ENCODE measurements at regions not wholly inside any gene's neighbourhood (a gene's known extent, or its start where the extent isn't known, plus 50 kb on each side); places are given as distances from the start of the nearest gene placed in this dataset.
"Not testable (repeated sequence)": the region's sequence is repeated elsewhere in the genome, so short reads cannot be mapped to it uniquely, and the experiment has no call there.

GRCh38 chr10:33710006-33710405, 375.5 kb upstream of the NRP1 start:
- Mint-ChIP-seq H3K4me3 (no peak overlapping the region), H3K9me3 (peaks cover 3% of the 10 kb centered on the region), H3K27ac (no peak overlapping the region), H3K4me1 (no peaks in the 10 kb centered on the region), H3K27me3 (no peaks in the 10 kb centered on the region), H3K36me3 (no peaks in the 10 kb centered on the region)
- no peak for ATAC-seq

GRCh38 chr10:33709008-33709753, 374.7 kb upstream of the NRP1 start:
- H3K9me3 Mint-ChIP-seq = peaks cover 3% of the 10 kb centered on the region
- no peak overlapping the region for H3K27ac Mint-ChIP-seq
- H3K4me1 Mint-ChIP-seq = no peaks in the 10 kb centered on the region
- no peak overlapping the region for H3K4me3 Mint-ChIP-seq
- ATAC-seq = no peak
- H3K36me3 Mint-ChIP-seq = no peaks in the 10 kb centered on the region
- H3K27me3 Mint-ChIP-seq = no peaks in the 10 kb centered on the region

- no peak overlapping the region for H3K4me3 Mint-ChIP-seq
- no peaks in the 10 kb centered on the region for H3K36me3 Mint-ChIP-seq
- H3K27me3 Mint-ChIP-seq = no peaks in the 10 kb centered on the region
- H3K4me1 Mint-ChIP-seq = no peaks in the 10 kb centered on the region
- no peak for ATAC-seq
- H3K27ac Mint-ChIP-seq = no peak overlapping the region
- peaks cover 3% of the 10 kb centered on the region for H3K9me3 Mint-ChIP-seq
Observed at GRCh38 chr10:33708561-33708960, 374.1 kb upstream of the NRP1 start.

- no peaks in the 10 kb centered on the region for H3K27me3 Mint-ChIP-seq
- no peaks in the 10 kb centered on the region for H3K9me3 Mint-ChIP-seq
- H3K27ac Mint-ChIP-seq = no peak overlapping the region
Observed at GRCh38 chr10:33706746-33707145, 372.3 kb upstream of the NRP1 start.

GRCh38 chr10:33706191-33706590, 371.7 kb upstream of the NRP1 start:
- Mint-ChIP-seq H3K4me3 (no peak overlapping the region), H3K4me1 (no peaks in the 10 kb centered on the region), H3K27me3 (no peaks in the 10 kb centered on the region), H3K36me3 (no peaks in the 10 kb centered on the region), H3K9me3 (no peaks in the 10 kb centered on the region), H3K27ac (no peak overlapping the region)
- ATAC-seq = no peak

More at GRCh38 chr10:33706746-33707145, 372.3 kb upstream of the NRP1 start:
- H3K4me1 Mint-ChIP-seq = no peaks in the 10 kb centered on the region
- no peaks in the 10 kb centered on the region for H3K36me3 Mint-ChIP-seq
- no peak for ATAC-seq
- H3K4me3 Mint-ChIP-seq = no peak overlapping the region

- no peak overlapping the region for H3K4me3 Mint-ChIP-seq
- H3K4me1 Mint-ChIP-seq = no peaks in the 10 kb centered on the region
- H3K27ac Mint-ChIP-seq = no peak overlapping the region
- no peaks in the 10 kb centered on the region for H3K27me3 Mint-ChIP-seq
- H3K36me3 Mint-ChIP-seq = no peaks in the 10 kb centered on the region
- no peaks in the 10 kb centered on the region for H3K9me3 Mint-ChIP-seq
- ATAC-seq = no peak
Observed at GRCh38 chr10:33704214-33704830, 369.9 kb upstream of the NRP1 start.

- ATAC-seq = peak; percentile 27
- Mint-ChIP-seq H3K4me1 (no peaks in the 10 kb centered on the region), H3K36me3 (no peaks in the 10 kb centered on the region), H3K27me3 (no peaks in the 10 kb centered on the region), H3K4me3 (no peak overlapping the region), H3K9me3 (no peaks in the 10 kb centered on the region), H3K27ac (no peak overlapping the region)
Observed at GRCh38 chr10:33703501-33704213, 369.2 kb upstream of the NRP1 start.

- Mint-ChIP-seq H3K36me3 (no peaks in the 10 kb centered on the region), H3K27me3 (no peaks in the 10 kb centered on the region), H3K4me3 (no peak overlapping the region), H3K4me1 (no peaks in the 10 kb centered on the region), H3K9me3 (peaks cover 15% of the 10 kb centered on the region), H3K27ac (no peak overlapping the region)
- ATAC-seq = no peak
Observed at GRCh38 chr10:33698033-33698432, 363.6 kb upstream of the NRP1 start.

- no peak overlapping the region for H3K27ac Mint-ChIP-seq
- H3K27me3 Mint-ChIP-seq = no peaks in the 10 kb centered on the region
- H3K36me3 Mint-ChIP-seq = no peaks in the 10 kb centered on the region
- H3K4me3 Mint-ChIP-seq = no peak overlapping the region
- peaks cover 19% of the 10 kb centered on the region for H3K9me3 Mint-ChIP-seq
- no peak for ATAC-seq
- no peaks in the 10 kb centered on the region for H3K4me1 Mint-ChIP-seq
Observed at GRCh38 chr10:33697016-33697415, 362.5 kb upstream of the NRP1 start.

GRCh38 chr10:33695536-33695935, 361.1 kb upstream of the NRP1 start:
- no peaks in the 10 kb centered on the region for H3K4me1 Mint-ChIP-seq
- H3K9me3 Mint-ChIP-seq = peaks cover 25% of the 10 kb centered on the region
- no peak overlapping the region for H3K27ac Mint-ChIP-seq
- H3K4me3 Mint-ChIP-seq = no peak overlapping the region
- no peaks in the 10 kb centered on the region for H3K36me3 Mint-ChIP-seq
- no peaks in the 10 kb centered on the region for H3K27me3 Mint-ChIP-seq
- ATAC-seq = no peak

GRCh38 chr10:33690536-33690935, 356.1 kb upstream of the NRP1 start:
- not testable (repeated sequence) for H3K27ac Mint-ChIP-seq, ATAC-seq, H3K4me1 Mint-ChIP-seq, H3K36me3 Mint-ChIP-seq, H3K27me3 Mint-ChIP-seq, H3K4me3 Mint-ChIP-seq
- peaks cover 31% of the 10 kb centered on the region for H3K9me3 Mint-ChIP-seq

GRCh38 chr10:33688506-33688905, 354.0 kb upstream of the NRP1 start:
- ATAC-seq = no peak
- no peak overlapping the region for H3K4me3 Mint-ChIP-seq
- H3K36me3 Mint-ChIP-seq = no peaks in the 10 kb centered on the region
- no peaks in the 10 kb centered on the region for H3K27me3 Mint-ChIP-seq
- no peaks in the 10 kb centered on the region for H3K4me1 Mint-ChIP-seq
- peaks cover 20% of the 10 kb centered on the region for H3K9me3 Mint-ChIP-seq
- no peak overlapping the region for H3K27ac Mint-ChIP-seq

- no peaks in the 10 kb centered on the region for H3K4me1 Mint-ChIP-seq
- H3K36me3 Mint-ChIP-seq = no peaks in the 10 kb centered on the region
- no peaks in the 10 kb centered on the region for H3K27me3 Mint-ChIP-seq
- no peak overlapping the region for H3K4me3 Mint-ChIP-seq
- peaks cover 4% of the 10 kb centered on the region for H3K9me3 Mint-ChIP-seq
- H3K27ac Mint-ChIP-seq = no peak overlapping the region
- ATAC-seq = no peak
Observed at GRCh38 chr10:33684211-33684611, 349.7 kb upstream of the NRP1 start.

- Mint-ChIP-seq H3K27ac (no peak overlapping the region), H3K4me3 (no peak overlapping the region), H3K27me3 (no peaks in the 10 kb centered on the region), H3K36me3 (no peaks in the 10 kb centered on the region), H3K4me1 (no peaks in the 10 kb centered on the region), H3K9me3 (peaks cover 3% of the 10 kb centered on the region)
- no peak for ATAC-seq
Observed at GRCh38 chr10:33681595-33681994, 347.1 kb upstream of the NRP1 start.

GRCh38 chr10:33680036-33680435, 345.6 kb upstream of the NRP1 start:
- Mint-ChIP-seq H3K36me3 (no peaks in the 10 kb centered on the region), H3K4me1 (no peaks in the 10 kb centered on the region), H3K9me3 (peaks cover 3% of the 10 kb centered on the region), H3K27me3 (no peaks in the 10 kb centered on the region), H3K27ac (no peak overlapping the region), H3K4me3 (no peak overlapping the region)
- no peak for ATAC-seq

Measured in stimulated activated memory B cell treated with anti-CD40 and anti-IgM and Interleukin-4, amounts not matched to agents 10 μg/mL and 1 μg/mL and 100 μg/mL, for 72 hours (primary cell).